Endothelial cell of umbilical vein (primary cell): ENCODE measurements at regions not wholly inside any gene's neighbourhood (a gene's known extent, or its start where the extent isn't known, plus 50 kb on each side); places are given as distances from the start of the nearest gene placed in this dataset.

Source experiments
- BruUV-seq: library from RNA; stranded (reverse); fragments of 400-500 nt; replicated peaks from 2 replicates; lab custom pipeline; 2021; lab: Mats Ljungman, UMichigan
- CTCF ChIA-PET: fragments of 300-600, 350-600 bp; sonication (Branson Sonifier 250); formaldehyde crosslinking; loops from one replicate; lab custom pipeline; 2021; ENCODE audit warnings: antibody characterized with exemption, inconsistent platforms; lab: Charles Lee
- POLR2A ChIA-PET: fragments of 300-600, 350-600 bp; sonication (Branson Sonifier 250); formaldehyde crosslinking; loops from one replicate; lab custom pipeline; 2021; ENCODE audit warnings: antibody characterized with exemption, inconsistent platforms; lab: Charles Lee
- DNase-seq: peaks from one replicate; pipeline ENCODE4 v3.0.0-alpha.2; 2011; ENCODE audit warnings: low read depth, low spot score
- FAIRE-seq: peaks from 2 replicates; lab custom pipeline; 2011; peaks lifted over from hg19 to GRCh38; lab: Jason Lieb, UNC
- H2AFZ ChIP-seq: 2 replicates; pipeline ENCODE4 v1.6.0; 2012; ENCODE audit warnings: low read depth, low read length, control low read depth, inconsistent platforms
- H3K27ac ChIP-seq: 2 replicates; pipeline ENCODE4 v1.5.1; 2011; ENCODE audit warnings: low read depth, mild to moderate bottlenecking, control low read depth, low read length, moderate library complexity; ENCODE audit not compliant: insufficient read depth
- H3K27me3 ChIP-seq, 2 experiments: 2 replicates each; pipeline versions ENCODE4 v1.6.0 to v1.6.1; 2011; ENCODE audit warnings: low read length in 2 of 2, mixed read lengths in 1 of 2; ENCODE audit not compliant: control insufficient read depth in 2 of 2, insufficient read depth in 2 of 2
- H3K36me3 ChIP-seq, 2 experiments: 2 replicates in 1 of 2; 3 replicates in 1 of 2; pipeline ENCODE4 v1.5.1; 2011; ENCODE audit warnings: low read length in 2 of 2, mild to moderate bottlenecking in 1 of 2, moderate library complexity in 1 of 2; ENCODE audit not compliant: control insufficient read depth in 2 of 2, insufficient read depth in 2 of 2; ENCODE audit errors: extremely low read depth in 1 of 2
- H3K4me1 ChIP-seq: 3 replicates; pipeline ENCODE4 v1.5.1; 2011; ENCODE audit warnings: mild to moderate bottlenecking, low read length; ENCODE audit not compliant: control insufficient read depth, insufficient read depth; ENCODE audit errors: extremely low read depth
- H3K4me2 ChIP-seq: 2 replicates; pipeline ENCODE4 v1.6.1; 2011; ENCODE audit warnings: low read length, control low read depth, mixed read lengths; ENCODE audit not compliant: insufficient read depth
- H3K4me3 ChIP-seq, 3 experiments: fragments of 200-600 bp in 1 of 3; sonication (generic), shearing (Covaris generic) in 1 of 3; replicated peaks in 1 of 3; 2 replicates each; pipeline ENCODE4 v1.5.1; 2011 to 2016; ENCODE audit warnings: control low read depth in 3 of 3, low read length in 3 of 3, mild to moderate bottlenecking in 2 of 3, inconsistent platforms in 1 of 3, low read depth in 1 of 3, moderate library complexity in 1 of 3; ENCODE audit not compliant: insufficient read depth in 1 of 3
- H3K79me2 ChIP-seq: 2 replicates; pipeline ENCODE4 v1.6.0; 2012; ENCODE audit warnings: low read length, inconsistent platforms; ENCODE audit not compliant: control insufficient read depth, insufficient read depth
- H3K9ac ChIP-seq: replicated peaks from 2 replicates; pipeline ENCODE3; 2011; ENCODE audit warnings: low read length, control low read depth; ENCODE audit not compliant: insufficient read depth; ENCODE audit errors: extremely low read depth
- H3K9me1 ChIP-seq: replicated peaks from 3 replicates; pipeline ENCODE4 v1.6.0; 2011; ENCODE audit warnings: mild to moderate bottlenecking, low read length; ENCODE audit not compliant: control insufficient read depth, insufficient read depth; ENCODE audit errors: extremely low read depth
- H3K9me3 ChIP-seq: replicated peaks from 2 replicates; pipeline ENCODE4 v1.5.1; 2012; ENCODE audit warnings: low read length, inconsistent platforms; ENCODE audit not compliant: control insufficient read depth, insufficient read depth
- H4K20me1 ChIP-seq: replicated peaks from 2 replicates; pipeline ENCODE3; 2011; ENCODE audit warnings: mild to moderate bottlenecking, low read length; ENCODE audit not compliant: control insufficient read depth, insufficient read depth; ENCODE audit errors: extremely low read depth
- EZH2 ChIP-seq: IDR thresholded peaks from 2 replicates; pipeline ENCODE4 v1.6.1; 2012; ENCODE audit warnings: borderline replicate concordance, low read depth, mild to moderate bottlenecking, moderate library complexity, low read length, inconsistent platforms; ENCODE audit not compliant: severe bottlenecking
- FOS ChIP-seq: IDR thresholded peaks from 2 replicates; pipeline ENCODE4 v1.6.1; 2011; ENCODE audit warnings: mild to moderate bottlenecking, low read length, moderate library complexity, borderline replicate concordance; ENCODE audit not compliant: insufficient read depth
- GATA2 ChIP-seq: IDR thresholded peaks from 2 replicates; pipeline ENCODE4 v1.7.0; 2011; ENCODE audit warnings: low read depth, mild to moderate bottlenecking, moderate library complexity, mixed read lengths, low read length; ENCODE audit not compliant: insufficient read length, insufficient read depth
- JUN ChIP-seq: IDR thresholded peaks from 2 replicates; pipeline ENCODE4 v1.6.1; 2011; ENCODE audit warnings: borderline replicate concordance, low read depth; ENCODE audit not compliant: insufficient read length, insufficient read depth
- MYC ChIP-seq: IDR thresholded peaks from one replicate; pipeline ENCODE4 v1.6.1; 2011; ENCODE audit warnings: mild to moderate bottlenecking, low read depth, low read length
- POLR2A ChIP-seq: IDR thresholded peaks from 2 replicates; pipeline ENCODE4 v1.6.1; 2012; ENCODE audit warnings: low read depth, mild to moderate bottlenecking, control low read depth, low read length
- POLR2AphosphoS5 ChIP-seq: IDR thresholded peaks from 2 replicates; pipeline ENCODE4 v1.6.1; 2012; ENCODE audit warnings: low read depth, mild to moderate bottlenecking, control low read depth, low read length, moderate library complexity; ENCODE audit not compliant: insufficient read depth
- dilution Hi-C: fragments of 300-500 bp; cut with MboI; formaldehyde crosslinking; loops from one replicate; pipeline ENCODE4 v1.15.0; 2019; ENCODE audit warnings: low sequenced_read_pairs; ENCODE audit not compliant: extremely low pct_ligation_motif_present
- intact Hi-C: fragments of 100-400 bp; cut with micrococcal nuclease; formaldehyde crosslinking; loops from one replicate; pipeline ENCODE4 v1.10.0; 2022
- TF ChIP-seq, protein P1 (sequence below): IDR thresholded peaks from 2 replicates; pipeline ENCODE4 v1.6.1; 2011; ENCODE audit not compliant: insufficient read depth, insufficient read length
- TF ChIP-seq, protein P2 (sequence below), 2 donors: IDR thresholded peaks; 1 replicate in 1 of 2; 2 replicates in 1 of 2; pipeline ENCODE4 v1.5.1; 2011; ENCODE audit warnings: low read length in 2 of 2, mild to moderate bottlenecking in 2 of 2, moderate library complexity in 2 of 2, control low read depth in 1 of 2, inconsistent platforms in 1 of 2, low read depth in 1 of 2; ENCODE audit not compliant: insufficient read depth in 1 of 2; ENCODE audit errors: extremely low read depth in 1 of 2

DNA sequence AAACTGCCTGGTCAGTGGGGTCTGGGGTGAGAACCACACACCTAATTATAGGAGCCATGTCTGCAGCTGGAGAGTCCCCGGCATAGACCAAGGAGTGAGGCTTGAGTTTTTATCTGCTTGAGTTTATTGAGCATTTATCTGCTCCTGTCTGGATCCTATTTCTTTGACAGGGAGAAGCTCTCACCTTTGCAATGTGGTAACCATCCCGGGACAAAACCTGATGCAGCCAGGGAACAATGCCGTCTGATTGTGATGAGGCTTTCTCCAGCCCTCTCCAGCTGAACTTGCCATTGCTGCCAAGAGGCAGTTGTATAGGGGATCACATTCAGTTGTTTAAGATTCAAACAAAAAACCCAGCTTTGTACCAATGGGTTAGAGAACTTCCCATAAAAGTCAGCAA lies 324.4 kb downstream of the TSN start:
- Histone ChIP-seq H4K20me1 (no peaks in the 10 kb centered on the region), H2AFZ (no peak overlapping the region), H3K9ac (no peak overlapping the region), H3K36me3 (no peaks in the 10 kb centered on the region), H3K9me1 (no peaks in the 10 kb centered on the region), H3K4me3 (no peak overlapping the region), H3K9me3 (no peaks in the 10 kb centered on the region), H3K27me3 (no peaks in the 10 kb centered on the region), H3K4me2 (no peak overlapping the region), H3K4me1 (no peaks in the 10 kb centered on the region), H3K27ac (no peak overlapping the region), H3K79me2 (no peaks in the 10 kb centered on the region)
- no TSS peak for BruUV-seq
- intact Hi-C loops: no loop called here
- TF ChIP-seq GATA2 (no peak), JUN (no peak), POLR2A (no peak), POLR2AphosphoS5 (no peak), EZH2 (no peak), MYC (no peak), FOS (no peak)
- TF ChIP-seq, protein P1, sequence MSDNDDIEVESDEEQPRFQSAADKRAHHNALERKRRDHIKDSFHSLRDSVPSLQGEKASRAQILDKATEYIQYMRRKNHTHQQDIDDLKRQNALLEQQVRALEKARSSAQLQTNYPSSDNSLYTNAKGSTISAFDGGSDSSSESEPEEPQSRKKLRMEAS: no peak
- TF ChIP-seq, protein P2, sequence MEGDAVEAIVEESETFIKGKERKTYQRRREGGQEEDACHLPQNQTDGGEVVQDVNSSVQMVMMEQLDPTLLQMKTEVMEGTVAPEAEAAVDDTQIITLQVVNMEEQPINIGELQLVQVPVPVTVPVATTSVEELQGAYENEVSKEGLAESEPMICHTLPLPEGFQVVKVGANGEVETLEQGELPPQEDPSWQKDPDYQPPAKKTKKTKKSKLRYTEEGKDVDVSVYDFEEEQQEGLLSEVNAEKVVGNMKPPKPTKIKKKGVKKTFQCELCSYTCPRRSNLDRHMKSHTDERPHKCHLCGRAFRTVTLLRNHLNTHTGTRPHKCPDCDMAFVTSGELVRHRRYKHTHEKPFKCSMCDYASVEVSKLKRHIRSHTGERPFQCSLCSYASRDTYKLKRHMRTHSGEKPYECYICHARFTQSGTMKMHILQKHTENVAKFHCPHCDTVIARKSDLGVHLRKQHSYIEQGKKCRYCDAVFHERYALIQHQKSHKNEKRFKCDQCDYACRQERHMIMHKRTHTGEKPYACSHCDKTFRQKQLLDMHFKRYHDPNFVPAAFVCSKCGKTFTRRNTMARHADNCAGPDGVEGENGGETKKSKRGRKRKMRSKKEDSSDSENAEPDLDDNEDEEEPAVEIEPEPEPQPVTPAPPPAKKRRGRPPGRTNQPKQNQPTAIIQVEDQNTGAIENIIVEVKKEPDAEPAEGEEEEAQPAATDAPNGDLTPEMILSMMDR (IDR thresholded peaks at IDR 0.05; ENCODE audit: extremely low read depth in 1 of 2, insufficient read depth in 1 of 2, low read depth in 1 of 2, low read length in 2 of 2): no peak
- ChIA-PET POLR2A (no interaction called here), CTCF (no interaction called here)
- dilution Hi-C loops: no loop called here
- FAIRE-seq: no peak
- no peak for DNase-seq
